ENCODE measurements at regions not wholly inside any gene's neighbourhood (a gene's known extent, or its start where the extent isn't known, plus 50 kb on each side); places are given as distances from the start of the nearest gene placed in this dataset.

DNA sequence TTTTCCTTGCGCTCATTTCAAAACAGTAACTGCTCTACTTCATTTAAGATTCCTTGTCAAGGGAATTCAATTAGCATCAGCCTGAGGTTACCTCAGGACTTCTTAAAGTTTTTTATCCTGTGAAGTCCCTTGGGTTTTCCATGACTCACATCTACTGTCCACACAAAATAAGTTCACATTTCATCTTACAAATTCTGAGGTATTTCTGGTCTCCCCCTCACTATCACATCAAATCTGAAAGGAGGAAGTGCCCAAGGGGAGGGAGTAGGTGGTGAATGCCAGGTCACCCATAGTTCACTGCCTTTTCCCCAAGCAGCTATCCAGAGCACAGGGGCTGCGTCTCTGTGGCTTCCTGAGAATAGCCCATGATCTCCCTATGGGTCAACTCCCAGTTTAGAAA is 227.1 kb upstream of the NREP start:
- H3K36me3 ChIP-seq (ENCODE audit: low read depth), result no peaks in the 10 kb centered on the region
- no peaks in the 10 kb centered on the region for H3K27me3 ChIP-seq (ENCODE audit: insufficient read depth, poor library complexity, severe bottlenecking)
- no peak overlapping the region for H3K4me3 ChIP-seq (ENCODE audit: severe bottlenecking)
- H3K9me3 ChIP-seq (ENCODE audit: severe bottlenecking), result peaks cover 2% of the 10 kb centered on the region
- peaks cover 18% of the 10 kb centered on the region for H3K4me1 ChIP-seq (ENCODE audit: insufficient read depth, poor library complexity, severe bottlenecking)
- DNase-seq (ENCODE audit: low spot score) (no peak), ATAC-seq (ENCODE audit: low read depth) (peak; percentile 81)
- peak overlapping the region; percentile 0 for H3K27ac ChIP-seq (ENCODE audit: poor library complexity, severe bottlenecking)
- TF ChIP-seq, protein P1, sequence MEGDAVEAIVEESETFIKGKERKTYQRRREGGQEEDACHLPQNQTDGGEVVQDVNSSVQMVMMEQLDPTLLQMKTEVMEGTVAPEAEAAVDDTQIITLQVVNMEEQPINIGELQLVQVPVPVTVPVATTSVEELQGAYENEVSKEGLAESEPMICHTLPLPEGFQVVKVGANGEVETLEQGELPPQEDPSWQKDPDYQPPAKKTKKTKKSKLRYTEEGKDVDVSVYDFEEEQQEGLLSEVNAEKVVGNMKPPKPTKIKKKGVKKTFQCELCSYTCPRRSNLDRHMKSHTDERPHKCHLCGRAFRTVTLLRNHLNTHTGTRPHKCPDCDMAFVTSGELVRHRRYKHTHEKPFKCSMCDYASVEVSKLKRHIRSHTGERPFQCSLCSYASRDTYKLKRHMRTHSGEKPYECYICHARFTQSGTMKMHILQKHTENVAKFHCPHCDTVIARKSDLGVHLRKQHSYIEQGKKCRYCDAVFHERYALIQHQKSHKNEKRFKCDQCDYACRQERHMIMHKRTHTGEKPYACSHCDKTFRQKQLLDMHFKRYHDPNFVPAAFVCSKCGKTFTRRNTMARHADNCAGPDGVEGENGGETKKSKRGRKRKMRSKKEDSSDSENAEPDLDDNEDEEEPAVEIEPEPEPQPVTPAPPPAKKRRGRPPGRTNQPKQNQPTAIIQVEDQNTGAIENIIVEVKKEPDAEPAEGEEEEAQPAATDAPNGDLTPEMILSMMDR (IDR thresholded peaks at IDR 0.05; ENCODE audit: poor library complexity, severe bottlenecking), result no peak

DNA sequence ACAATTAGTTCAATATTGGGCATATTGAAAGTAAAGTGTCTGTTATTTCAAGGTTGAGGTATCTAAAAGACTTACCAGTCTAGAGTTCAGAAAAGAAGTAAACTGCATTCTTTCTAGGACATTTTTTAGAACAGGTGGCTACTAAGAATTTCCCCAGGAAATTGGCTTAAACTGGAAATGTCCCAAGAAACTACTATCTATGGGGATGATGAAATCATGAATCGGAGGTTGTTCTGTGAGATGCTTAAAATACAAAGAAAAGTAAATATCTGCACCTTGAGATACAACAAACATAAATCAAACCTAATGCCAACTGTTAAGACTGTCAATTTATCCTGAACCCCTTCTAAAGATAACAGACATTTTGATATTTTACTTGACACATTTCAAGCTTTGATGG is 226.5 kb upstream of the NREP start:
- Histone ChIP-seq H3K4me3 (ENCODE audit: severe bottlenecking) (no peak overlapping the region), H3K9me3 (ENCODE audit: severe bottlenecking) (peaks cover 2% of the 10 kb centered on the region), H3K27me3 (ENCODE audit: insufficient read depth, poor library complexity, severe bottlenecking) (no peaks in the 10 kb centered on the region), H3K4me1 (ENCODE audit: insufficient read depth, poor library complexity, severe bottlenecking) (peaks cover 18% of the 10 kb centered on the region), H3K27ac (ENCODE audit: poor library complexity, severe bottlenecking) (peak overlapping the region; percentile 0), H3K36me3 (ENCODE audit: low read depth) (no peaks in the 10 kb centered on the region)
- ATAC-seq (ENCODE audit: low read depth) (no peak), DNase-seq (ENCODE audit: low spot score) (no peak)
- TF ChIP-seq, protein P1 (IDR thresholded peaks at IDR 0.05; ENCODE audit: poor library complexity, severe bottlenecking), result no peak

DNA sequence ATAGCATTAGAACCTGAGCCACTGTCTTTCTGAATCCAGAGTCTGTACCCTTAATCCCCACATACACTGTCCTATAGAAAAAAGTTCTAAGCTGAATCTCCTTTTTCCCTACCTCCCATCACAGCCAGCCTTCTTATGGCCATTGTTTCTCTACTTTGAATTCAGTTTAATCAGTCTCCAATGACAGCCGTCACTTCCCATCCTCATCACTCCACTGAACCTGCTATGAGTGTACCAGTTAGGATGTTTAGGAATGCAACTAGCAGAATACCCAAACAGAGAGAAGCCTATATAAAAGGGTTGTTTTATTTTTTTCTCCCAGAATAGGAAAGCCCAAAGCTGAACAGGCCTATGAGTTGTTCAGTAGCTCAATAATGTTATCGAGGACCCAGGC is 220.4 kb upstream of the NREP start:
- H3K4me3 ChIP-seq (ENCODE audit: severe bottlenecking), result no peak overlapping the region
- no peak for ATAC-seq (ENCODE audit: low read depth)
- H3K4me1 ChIP-seq (ENCODE audit: insufficient read depth, poor library complexity, severe bottlenecking), result no peaks in the 10 kb centered on the region
- no peaks in the 10 kb centered on the region for H3K27me3 ChIP-seq (ENCODE audit: insufficient read depth, poor library complexity, severe bottlenecking)
- no peaks in the 10 kb centered on the region for H3K36me3 ChIP-seq (ENCODE audit: low read depth)
- no peaks in the 10 kb centered on the region for H3K9me3 ChIP-seq (ENCODE audit: severe bottlenecking)
- no peak overlapping the region for H3K27ac ChIP-seq (ENCODE audit: poor library complexity, severe bottlenecking)
- TF ChIP-seq, protein P1 (IDR thresholded peaks at IDR 0.05; ENCODE audit: poor library complexity, severe bottlenecking), result no peak
- no peak for DNase-seq (ENCODE audit: low spot score)

DNA sequence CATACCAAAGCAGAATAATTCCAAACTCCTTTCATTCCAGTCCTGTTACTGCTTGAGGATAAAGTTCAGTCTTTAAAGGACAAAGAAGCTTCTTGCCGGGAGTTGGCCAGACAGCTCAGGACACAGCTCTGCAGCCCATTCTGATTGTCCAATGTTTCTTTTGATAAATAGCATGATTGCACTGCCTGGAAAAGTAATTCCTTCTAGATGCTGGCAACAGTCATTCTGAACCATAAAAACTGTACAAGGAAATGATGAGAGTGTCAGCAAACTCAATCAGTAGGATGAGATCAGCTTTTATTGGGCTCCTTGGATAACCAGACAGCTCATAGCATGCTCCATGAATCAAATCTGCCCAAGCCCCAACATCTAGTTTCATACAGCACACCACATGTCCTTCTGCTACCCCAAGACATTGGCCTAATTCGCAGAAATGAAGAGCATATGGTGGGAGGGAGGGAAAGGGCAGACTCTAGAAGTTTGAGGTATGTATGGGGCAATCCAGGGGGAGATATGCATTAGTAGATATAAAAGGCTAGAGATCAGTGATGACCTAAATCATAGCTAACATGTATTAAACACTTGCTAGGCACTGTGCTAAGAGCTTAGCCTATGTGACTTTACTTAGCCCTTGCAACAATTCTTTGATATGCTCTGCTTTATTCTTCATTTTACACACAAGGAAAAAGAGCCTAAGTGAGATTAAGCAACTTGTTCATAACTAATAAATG is 219.9 kb upstream of the NREP start:
- Histone ChIP-seq H3K27me3 (ENCODE audit: insufficient read depth, poor library complexity, severe bottlenecking) (no peaks in the 10 kb centered on the region), H3K36me3 (ENCODE audit: low read depth) (no peaks in the 10 kb centered on the region), H3K4me1 (ENCODE audit: insufficient read depth, poor library complexity, severe bottlenecking) (no peaks in the 10 kb centered on the region), H3K27ac (ENCODE audit: poor library complexity, severe bottlenecking) (no peak overlapping the region), H3K9me3 (ENCODE audit: severe bottlenecking) (no peaks in the 10 kb centered on the region), H3K4me3 (ENCODE audit: severe bottlenecking) (no peak overlapping the region)
- TF ChIP-seq, protein P1 (IDR thresholded peaks at IDR 0.05; ENCODE audit: poor library complexity, severe bottlenecking), result no peak
- DNase-seq (ENCODE audit: low spot score) (no peak), ATAC-seq (ENCODE audit: low read depth) (no peak)

DNA sequence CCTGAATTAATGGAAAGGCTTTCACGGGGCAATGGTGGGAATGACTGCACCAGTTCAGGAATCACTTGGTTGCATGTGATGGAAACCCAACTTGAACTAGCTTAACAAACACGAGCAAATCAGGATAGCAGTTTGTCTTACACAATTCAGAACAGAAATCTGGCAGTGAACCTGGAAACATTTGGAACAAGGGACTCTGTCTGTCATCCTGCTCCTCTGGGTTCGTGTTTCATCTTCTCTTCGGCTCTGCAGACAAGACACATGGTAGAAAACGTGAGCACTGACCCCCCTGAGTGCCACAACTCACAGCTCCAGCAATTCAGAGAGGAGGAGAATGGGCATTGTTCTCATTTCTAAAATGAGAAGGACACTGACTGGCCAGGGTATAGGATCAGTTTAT is 218.1 kb upstream of the NREP start:
- no peak for DNase-seq (ENCODE audit: low spot score)

More for the DNA sequence above, 218.1 kb upstream of the NREP start:
- ATAC-seq (ENCODE audit: low read depth), result no peak
- no peak overlapping the region for H3K4me3 ChIP-seq (ENCODE audit: severe bottlenecking)
- H3K27ac ChIP-seq (ENCODE audit: poor library complexity, severe bottlenecking), result no peak overlapping the region
- H3K27me3 ChIP-seq (ENCODE audit: insufficient read depth, poor library complexity, severe bottlenecking), result no peaks in the 10 kb centered on the region
- TF ChIP-seq, protein P1 (IDR thresholded peaks at IDR 0.05; ENCODE audit: poor library complexity, severe bottlenecking), result no peak
- H3K36me3 ChIP-seq (ENCODE audit: low read depth), result no peaks in the 10 kb centered on the region
- no peaks in the 10 kb centered on the region for H3K4me1 ChIP-seq (ENCODE audit: insufficient read depth, poor library complexity, severe bottlenecking)
- H3K9me3 ChIP-seq (ENCODE audit: severe bottlenecking), result no peaks in the 10 kb centered on the region
